PFSK-1 (cell line): ENCODE measurements at regions not wholly inside any gene's neighbourhood (a gene's known extent, or its start where the extent isn't known, plus 50 kb on each side); places are given as distances from the start of the nearest gene placed in this dataset.

Experiments used
- FOXP2 ChIP-seq: optimal IDR thresholded peaks from 2 replicates; pipeline ENCODE3; 2011; ENCODE audit warnings: borderline replicate concordance, control low read depth, inconsistent platforms; ENCODE audit not compliant: insufficient read depth; ENCODE audit errors: extremely low read length, extremely low read depth
- POLR2AphosphoS5 ChIP-seq: IDR thresholded peaks from 2 replicates; pipeline ENCODE4 v1.6.1; 2012; ENCODE audit warnings: low read depth, mild to moderate bottlenecking, control low read depth, low read length, moderate library complexity
- SIN3A ChIP-seq: IDR thresholded peaks from 2 replicates; pipeline ENCODE4 v1.6.1; 2012; ENCODE audit warnings: mild to moderate bottlenecking, low read length, moderate library complexity, borderline replicate concordance; ENCODE audit not compliant: insufficient read depth
- TAF1 ChIP-seq: IDR thresholded peaks from 2 replicates; pipeline ENCODE4 v1.6.1; 2012; ENCODE audit warnings: low read length, control low read depth, borderline replicate concordance; ENCODE audit not compliant: insufficient read depth
- TF ChIP-seq, protein P1 (sequence below), 2 experiments: IDR thresholded peaks; 2 replicates each; pipeline versions ENCODE4 v1.6.1 to v1.8.0; 2011 to 2012; ENCODE audit warnings: low read depth in 2 of 2, low read length in 2 of 2, control low read depth in 1 of 2, inconsistent platforms in 1 of 2, mild to moderate bottlenecking in 1 of 2, moderate library complexity in 1 of 2; ENCODE audit not compliant: insufficient read depth in 1 of 2

DNA sequence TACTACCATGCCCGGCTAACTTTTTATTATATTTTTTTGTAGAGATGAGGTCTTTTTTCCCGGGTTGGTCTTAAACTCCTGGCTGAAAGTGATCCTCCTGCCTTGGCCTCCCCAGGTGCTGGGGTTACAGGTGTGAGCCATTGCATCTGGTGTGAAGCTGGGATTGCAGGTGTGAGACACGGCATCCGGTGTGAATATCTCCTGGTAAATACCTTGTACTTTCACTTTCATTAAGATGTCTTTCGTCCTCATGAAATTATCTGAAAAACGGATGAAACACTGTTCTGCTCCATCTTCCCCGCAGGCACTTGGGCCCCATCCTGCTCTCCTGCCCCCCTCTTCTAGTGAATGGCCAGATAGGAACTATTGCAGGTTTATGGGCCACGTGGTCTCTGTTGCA, 60.1 kb upstream of the CCZ1B start:
- TF ChIP-seq POLR2AphosphoS5 (no peak), SIN3A (no peak), FOXP2 (no peak), TAF1 (no peak)
- TF ChIP-seq, protein P1, sequence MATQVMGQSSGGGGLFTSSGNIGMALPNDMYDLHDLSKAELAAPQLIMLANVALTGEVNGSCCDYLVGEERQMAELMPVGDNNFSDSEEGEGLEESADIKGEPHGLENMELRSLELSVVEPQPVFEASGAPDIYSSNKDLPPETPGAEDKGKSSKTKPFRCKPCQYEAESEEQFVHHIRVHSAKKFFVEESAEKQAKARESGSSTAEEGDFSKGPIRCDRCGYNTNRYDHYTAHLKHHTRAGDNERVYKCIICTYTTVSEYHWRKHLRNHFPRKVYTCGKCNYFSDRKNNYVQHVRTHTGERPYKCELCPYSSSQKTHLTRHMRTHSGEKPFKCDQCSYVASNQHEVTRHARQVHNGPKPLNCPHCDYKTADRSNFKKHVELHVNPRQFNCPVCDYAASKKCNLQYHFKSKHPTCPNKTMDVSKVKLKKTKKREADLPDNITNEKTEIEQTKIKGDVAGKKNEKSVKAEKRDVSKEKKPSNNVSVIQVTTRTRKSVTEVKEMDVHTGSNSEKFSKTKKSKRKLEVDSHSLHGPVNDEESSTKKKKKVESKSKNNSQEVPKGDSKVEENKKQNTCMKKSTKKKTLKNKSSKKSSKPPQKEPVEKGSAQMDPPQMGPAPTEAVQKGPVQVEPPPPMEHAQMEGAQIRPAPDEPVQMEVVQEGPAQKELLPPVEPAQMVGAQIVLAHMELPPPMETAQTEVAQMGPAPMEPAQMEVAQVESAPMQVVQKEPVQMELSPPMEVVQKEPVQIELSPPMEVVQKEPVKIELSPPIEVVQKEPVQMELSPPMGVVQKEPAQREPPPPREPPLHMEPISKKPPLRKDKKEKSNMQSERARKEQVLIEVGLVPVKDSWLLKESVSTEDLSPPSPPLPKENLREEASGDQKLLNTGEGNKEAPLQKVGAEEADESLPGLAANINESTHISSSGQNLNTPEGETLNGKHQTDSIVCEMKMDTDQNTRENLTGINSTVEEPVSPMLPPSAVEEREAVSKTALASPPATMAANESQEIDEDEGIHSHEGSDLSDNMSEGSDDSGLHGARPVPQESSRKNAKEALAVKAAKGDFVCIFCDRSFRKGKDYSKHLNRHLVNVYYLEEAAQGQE (IDR thresholded peaks at IDR 0.05; ENCODE audit: insufficient read depth in 1 of 2, low read depth in 2 of 2, low read length in 2 of 2): no peak
